ENCODE measurements at regions not wholly inside any gene's neighbourhood (a gene's known extent, or its start where the extent isn't known, plus 50 kb on each side); places are given as distances from the start of the nearest gene placed in this dataset.

DNA sequence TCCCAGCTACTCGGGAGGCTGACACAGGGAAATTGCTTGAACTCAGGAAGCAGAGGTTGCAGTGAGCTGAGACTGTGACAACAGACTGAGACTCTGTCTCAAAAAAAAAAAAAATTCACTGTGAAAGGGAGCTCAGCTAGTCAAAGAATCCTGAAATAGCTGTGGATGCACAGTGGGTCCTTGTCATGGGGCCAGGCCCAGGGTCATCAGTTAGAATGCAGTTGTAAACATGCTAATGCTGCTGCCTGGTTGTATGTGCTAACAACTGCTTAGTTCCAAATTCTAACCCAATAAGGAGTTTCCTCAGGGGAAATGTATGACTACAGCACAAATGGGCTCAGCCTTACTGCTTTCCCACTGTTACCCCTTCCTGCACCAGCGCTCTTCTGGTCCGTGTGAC lies 84.0 kb downstream of the PALM2AKAP2 start:
- TF ChIP-seq CTCF (conservative IDR thresholded peaks at IDR 0.05) (no peak), ZFX (IDR thresholded peaks at IDR 0.05) (no peak)
- H3K27ac ChIP-seq, result no peak overlapping the region

DNA sequence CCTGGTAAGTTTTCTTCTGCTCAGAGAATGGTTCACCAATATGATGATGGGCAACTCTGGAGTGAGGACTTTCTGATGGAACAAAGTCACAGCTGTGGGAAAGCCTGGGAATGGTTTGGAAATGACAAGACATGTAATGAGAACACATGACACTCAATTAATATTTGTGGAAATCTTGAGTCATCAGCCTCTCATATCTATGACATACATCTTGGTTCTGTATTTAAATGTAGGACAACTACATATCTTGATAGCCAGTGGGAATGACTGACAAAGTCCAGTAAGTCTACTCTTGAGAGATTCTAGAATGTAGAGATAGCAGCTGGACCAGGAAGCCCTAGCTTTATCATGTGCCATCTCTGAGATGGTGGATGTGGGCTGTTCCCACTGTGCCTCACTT lies 85.5 kb downstream of the PALM2AKAP2 start:
- TF ChIP-seq CTCF (conservative IDR thresholded peaks at IDR 0.05) (no peak), ZFX (IDR thresholded peaks at IDR 0.05) (no peak)
- no peak overlapping the region for H3K27ac ChIP-seq

GRCh38 chr9:109868207-109868606 lies 88.2 kb downstream of the PALM2AKAP2 start:
- H3K27ac ChIP-seq, result no peak overlapping the region
- TF ChIP-seq ZFX (IDR thresholded peaks at IDR 0.05) (no peak), CTCF (conservative IDR thresholded peaks at IDR 0.05) (no peak)

- no peak for TF ChIP-seq ZFX (IDR thresholded peaks at IDR 0.05)
- no peak for TF ChIP-seq CTCF (conservative IDR thresholded peaks at IDR 0.05)
Observed at GRCh38 chr9:109868722-109869121, 88.7 kb downstream of the PALM2AKAP2 start.

GRCh38 chr9:109870365-109870764 lies 90.4 kb downstream of the PALM2AKAP2 start:
- TF ChIP-seq ZFX (IDR thresholded peaks at IDR 0.05) (no peak), CTCF (conservative IDR thresholded peaks at IDR 0.05) (no peak)
- no peak overlapping the region for H3K27ac ChIP-seq

More at GRCh38 chr9:109868722-109869121, 88.7 kb downstream of the PALM2AKAP2 start:
- no peak overlapping the region for H3K27ac ChIP-seq

GRCh38 chr9:109872901-109873300 lies 92.9 kb downstream of the PALM2AKAP2 start:
- H3K27ac ChIP-seq, result no peak overlapping the region
- no peak for TF ChIP-seq ZFX (IDR thresholded peaks at IDR 0.05)
- TF ChIP-seq CTCF (conservative IDR thresholded peaks at IDR 0.05), result no peak

DNA sequence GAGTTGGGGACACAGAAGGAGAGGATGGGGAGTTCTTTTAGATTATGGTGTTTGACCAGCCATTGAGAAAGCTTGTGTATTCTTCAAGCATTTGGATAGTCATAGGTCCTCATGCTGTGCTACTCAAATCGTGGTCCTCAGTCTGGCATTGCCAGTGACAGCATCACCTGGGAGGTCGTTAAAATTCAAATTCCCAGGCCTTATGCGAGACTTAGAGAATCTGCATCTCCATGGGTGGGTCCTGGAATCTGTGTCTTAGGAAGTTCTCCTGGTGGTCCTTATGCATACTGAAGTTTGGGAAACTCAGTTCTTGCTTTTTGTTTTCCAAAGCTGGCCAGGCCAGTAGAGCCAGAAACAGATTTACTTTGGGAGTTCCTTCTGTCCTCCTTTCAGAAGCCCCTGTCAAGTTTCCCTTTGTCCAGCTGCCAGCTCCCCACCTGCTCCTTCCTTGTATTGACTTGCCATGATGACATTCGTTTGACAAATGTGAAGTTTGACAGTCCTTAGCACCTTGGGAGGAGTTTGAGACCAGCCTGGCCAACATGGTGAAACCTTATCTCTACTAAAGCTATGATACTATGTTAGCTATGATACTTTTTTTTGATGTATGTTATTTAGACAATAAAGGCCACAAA lies 95.6 kb downstream of the PALM2AKAP2 start:
- no peak overlapping the region for H3K27ac ChIP-seq
- TF ChIP-seq CTCF (conservative IDR thresholded peaks at IDR 0.05) (no peak), ZFX (IDR thresholded peaks at IDR 0.05) (no peak)
